ENCODE measurements at regions not wholly inside any gene's neighbourhood (a gene's known extent, or its start where the extent isn't known, plus 50 kb on each side); places are given as distances from the start of the nearest gene placed in this dataset.

DNA sequence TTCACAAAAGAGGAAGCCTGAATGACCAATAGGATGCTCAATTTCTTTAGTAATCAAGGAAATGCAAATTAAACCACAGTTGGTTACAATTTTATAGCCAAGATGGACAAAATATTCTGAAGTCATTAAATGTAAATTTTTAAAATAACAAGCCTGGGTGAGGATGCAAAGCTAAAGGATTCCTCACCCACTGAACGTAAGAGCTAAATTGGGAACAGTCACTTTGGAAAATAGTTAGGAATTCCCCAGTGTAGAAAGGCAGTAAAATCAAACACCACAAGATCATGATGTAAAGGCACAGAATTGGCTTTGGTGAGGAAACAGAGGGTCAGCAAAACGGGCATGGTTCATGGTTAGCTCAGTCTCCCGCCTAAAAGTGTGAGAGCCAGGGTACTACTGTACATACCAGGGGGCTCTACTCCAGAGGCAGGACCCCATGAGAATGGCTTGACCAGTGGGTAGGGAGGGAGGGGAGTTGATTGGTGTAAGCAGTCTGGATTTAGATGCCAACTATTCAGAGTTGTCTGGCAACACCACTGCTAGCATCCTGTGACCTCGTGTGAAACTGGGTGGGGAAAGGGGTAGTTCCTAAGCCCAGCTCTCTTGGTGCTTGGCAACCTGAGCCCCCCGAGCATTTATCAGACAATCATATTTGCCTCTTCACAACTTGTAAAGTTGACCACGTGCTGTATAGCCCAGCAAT is 213.4 kb upstream of the EGLN3 start:
- TF ChIP-seq, protein P1, sequence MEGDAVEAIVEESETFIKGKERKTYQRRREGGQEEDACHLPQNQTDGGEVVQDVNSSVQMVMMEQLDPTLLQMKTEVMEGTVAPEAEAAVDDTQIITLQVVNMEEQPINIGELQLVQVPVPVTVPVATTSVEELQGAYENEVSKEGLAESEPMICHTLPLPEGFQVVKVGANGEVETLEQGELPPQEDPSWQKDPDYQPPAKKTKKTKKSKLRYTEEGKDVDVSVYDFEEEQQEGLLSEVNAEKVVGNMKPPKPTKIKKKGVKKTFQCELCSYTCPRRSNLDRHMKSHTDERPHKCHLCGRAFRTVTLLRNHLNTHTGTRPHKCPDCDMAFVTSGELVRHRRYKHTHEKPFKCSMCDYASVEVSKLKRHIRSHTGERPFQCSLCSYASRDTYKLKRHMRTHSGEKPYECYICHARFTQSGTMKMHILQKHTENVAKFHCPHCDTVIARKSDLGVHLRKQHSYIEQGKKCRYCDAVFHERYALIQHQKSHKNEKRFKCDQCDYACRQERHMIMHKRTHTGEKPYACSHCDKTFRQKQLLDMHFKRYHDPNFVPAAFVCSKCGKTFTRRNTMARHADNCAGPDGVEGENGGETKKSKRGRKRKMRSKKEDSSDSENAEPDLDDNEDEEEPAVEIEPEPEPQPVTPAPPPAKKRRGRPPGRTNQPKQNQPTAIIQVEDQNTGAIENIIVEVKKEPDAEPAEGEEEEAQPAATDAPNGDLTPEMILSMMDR (IDR thresholded peaks at IDR 0.05): no peak
- no peak for TF ChIP-seq EZH2phosphoT487 (IDR thresholded peaks at IDR 0.05)
